Nephron (organoid): ENCODE measurements at regions not wholly inside any gene's neighbourhood (a gene's known extent, or its start where the extent isn't known, plus 50 kb on each side); places are given as distances from the start of the nearest gene placed in this dataset.

ENCODE experiments used
- H3K27ac Mint-ChIP-seq, 3 experiments: 2 replicates each; pipeline ENCODE4 v1.8.0; 2020; ENCODE audit warnings: mixed read lengths in 3 of 3, mild to moderate bottlenecking in 2 of 3, moderate library complexity in 1 of 3
- H3K27me3 Mint-ChIP-seq: 2 replicates; pipeline ENCODE4 v1.8.0; 2021; ENCODE audit warnings: low read depth, mild to moderate bottlenecking, moderate library complexity, mixed read lengths
- H3K36me3 Mint-ChIP-seq: 2 replicates; pipeline ENCODE4 v1.8.0; 2020; ENCODE audit warnings: low read depth, mixed read lengths
- H3K4me1 Mint-ChIP-seq: 2 replicates; pipeline ENCODE4 v1.8.0; 2020; ENCODE audit warnings: mixed read lengths
- H3K4me3 Mint-ChIP-seq, 3 experiments: 2 replicates each; pipeline ENCODE4 v1.8.0; 2020; ENCODE audit warnings: mild to moderate bottlenecking in 3 of 3, mixed read lengths in 3 of 3, moderate library complexity in 2 of 3
- H3K9me3 Mint-ChIP-seq: 2 replicates; pipeline ENCODE4 v1.8.0; 2020; ENCODE audit warnings: mixed read lengths
- CTCF ChIP-seq, 3 experiments: fragments of 200-600 bp; sonication (generic); IDR thresholded peaks; one replicate each; pipeline ENCODE4 v1.5.0; 2021; ENCODE audit warnings: antibody characterized with exemption in 3 of 3; ENCODE audit not compliant: unreplicated experiment in 3 of 3

GRCh38 chr13:89752394-89752793, 1595.1 kb upstream of the MIR17HG start:
- no peak for TF ChIP-seq CTCF (IDR thresholded peaks at IDR 0.05; ENCODE audit: unreplicated experiment in 3 of 3)
- peaks cover 8% of the 10 kb centered on the region for H3K4me1 Mint-ChIP-seq
- no peak overlapping the region for H3K4me3 Mint-ChIP-seq
- H3K27ac Mint-ChIP-seq: no peak overlapping the region
- no peaks in the 10 kb centered on the region for H3K36me3 Mint-ChIP-seq
- peaks cover 3% of the 10 kb centered on the region for H3K9me3 Mint-ChIP-seq
- H3K27me3 Mint-ChIP-seq: no peaks in the 10 kb centered on the region

GRCh38 chr13:89755729-89756492, 1591.6 kb upstream of the MIR17HG start:
- no peaks in the 10 kb centered on the region for H3K4me1 Mint-ChIP-seq
- TF ChIP-seq CTCF (IDR thresholded peaks at IDR 0.05; ENCODE audit: unreplicated experiment in 3 of 3): no peak
- H3K9me3 Mint-ChIP-seq: peaks cover 3% of the 10 kb centered on the region
- H3K27ac Mint-ChIP-seq: no peak overlapping the region
- no peak overlapping the region for H3K4me3 Mint-ChIP-seq
- H3K27me3 Mint-ChIP-seq: no peaks in the 10 kb centered on the region
- no peaks in the 10 kb centered on the region for H3K36me3 Mint-ChIP-seq

- no peaks in the 10 kb centered on the region for H3K36me3 Mint-ChIP-seq
- no peak overlapping the region for H3K27ac Mint-ChIP-seq
- H3K27me3 Mint-ChIP-seq: no peaks in the 10 kb centered on the region
- no peak for TF ChIP-seq CTCF (IDR thresholded peaks at IDR 0.05; ENCODE audit: unreplicated experiment in 3 of 3)
- no peaks in the 10 kb centered on the region for H3K9me3 Mint-ChIP-seq
- H3K4me3 Mint-ChIP-seq: no peak overlapping the region
- no peaks in the 10 kb centered on the region for H3K4me1 Mint-ChIP-seq
These were observed 1584.5 kb upstream of the MIR17HG start for GRCh38 chr13:89763005-89763404.

GRCh38 chr13:89783221-89783755, 1564.2 kb upstream of the MIR17HG start:
- no peaks in the 10 kb centered on the region for H3K36me3 Mint-ChIP-seq
- TF ChIP-seq CTCF (IDR thresholded peaks at IDR 0.05; ENCODE audit: unreplicated experiment in 3 of 3): no peak

GRCh38 chr13:89784161-89784809, 1563.2 kb upstream of the MIR17HG start:
- no peaks in the 10 kb centered on the region for H3K36me3 Mint-ChIP-seq
- H3K9me3 Mint-ChIP-seq: no peaks in the 10 kb centered on the region
- TF ChIP-seq CTCF (IDR thresholded peaks at IDR 0.05; ENCODE audit: unreplicated experiment in 3 of 3): no peak
- no peaks in the 10 kb centered on the region for H3K27me3 Mint-ChIP-seq
- H3K4me1 Mint-ChIP-seq: no peaks in the 10 kb centered on the region
- H3K27ac Mint-ChIP-seq: no peak overlapping the region
- H3K4me3 Mint-ChIP-seq: no peak overlapping the region

More at GRCh38 chr13:89783221-89783755, 1564.2 kb upstream of the MIR17HG start:
- H3K4me3 Mint-ChIP-seq: no peak overlapping the region
- no peaks in the 10 kb centered on the region for H3K27me3 Mint-ChIP-seq
- no peaks in the 10 kb centered on the region for H3K4me1 Mint-ChIP-seq
- no peaks in the 10 kb centered on the region for H3K9me3 Mint-ChIP-seq
- H3K27ac Mint-ChIP-seq: no peak overlapping the region
